ENCODE measurements at regions not wholly inside any gene's neighbourhood (a gene's known extent, or its start where the extent isn't known, plus 50 kb on each side); places are given as distances from the start of the nearest gene placed in this dataset.

DNA sequence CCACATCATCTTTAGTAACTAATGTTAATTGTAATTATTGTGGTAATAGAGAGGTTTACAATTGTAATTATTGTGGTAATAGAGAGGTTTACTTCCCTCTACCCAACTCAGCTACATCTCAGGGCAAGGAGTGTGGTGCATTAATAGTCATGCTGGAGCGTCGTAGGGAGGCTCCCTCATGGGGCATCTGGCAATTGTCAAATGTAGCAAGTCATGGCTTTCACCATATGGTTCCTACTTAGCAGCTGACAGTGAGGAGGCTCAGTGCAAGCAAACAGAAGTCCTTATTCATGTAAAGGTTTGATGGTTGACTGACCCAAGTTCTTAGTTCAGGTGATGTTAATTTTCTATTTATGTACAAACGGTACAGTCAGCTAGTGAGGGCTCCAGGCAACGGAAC is 1012.0 kb downstream of the FLRT2 start:
- TF ChIP-seq EZH2 (optimal IDR thresholded peaks at IDR 0.05; ENCODE audit: low read depth, low read length) (no peak), EZH2phosphoT487 (IDR thresholded peaks at IDR 0.05; ENCODE audit: low read length) (no peak)
- TF ChIP-seq, protein P1, sequence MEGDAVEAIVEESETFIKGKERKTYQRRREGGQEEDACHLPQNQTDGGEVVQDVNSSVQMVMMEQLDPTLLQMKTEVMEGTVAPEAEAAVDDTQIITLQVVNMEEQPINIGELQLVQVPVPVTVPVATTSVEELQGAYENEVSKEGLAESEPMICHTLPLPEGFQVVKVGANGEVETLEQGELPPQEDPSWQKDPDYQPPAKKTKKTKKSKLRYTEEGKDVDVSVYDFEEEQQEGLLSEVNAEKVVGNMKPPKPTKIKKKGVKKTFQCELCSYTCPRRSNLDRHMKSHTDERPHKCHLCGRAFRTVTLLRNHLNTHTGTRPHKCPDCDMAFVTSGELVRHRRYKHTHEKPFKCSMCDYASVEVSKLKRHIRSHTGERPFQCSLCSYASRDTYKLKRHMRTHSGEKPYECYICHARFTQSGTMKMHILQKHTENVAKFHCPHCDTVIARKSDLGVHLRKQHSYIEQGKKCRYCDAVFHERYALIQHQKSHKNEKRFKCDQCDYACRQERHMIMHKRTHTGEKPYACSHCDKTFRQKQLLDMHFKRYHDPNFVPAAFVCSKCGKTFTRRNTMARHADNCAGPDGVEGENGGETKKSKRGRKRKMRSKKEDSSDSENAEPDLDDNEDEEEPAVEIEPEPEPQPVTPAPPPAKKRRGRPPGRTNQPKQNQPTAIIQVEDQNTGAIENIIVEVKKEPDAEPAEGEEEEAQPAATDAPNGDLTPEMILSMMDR (IDR thresholded peaks at IDR 0.05; ENCODE audit: low read length), result no peak
